ENCODE measurements at regions not wholly inside any gene's neighbourhood (a gene's known extent, or its start where the extent isn't known, plus 50 kb on each side); places are given as distances from the start of the nearest gene placed in this dataset.

- TF ChIP-seq POLR2AphosphoS5 (IDR thresholded peaks at IDR 0.05) (no peak), CTCF (IDR thresholded peaks at IDR 0.05) (no peak), POLR2A (IDR thresholded peaks at IDR 0.05) (no peak)
These were observed 60.8 kb downstream of the TMEM235 start for GRCh38 chr17:78291944-78292910.

All from transverse colon (tissue), 4 donors.